ENCODE measurements at regions not wholly inside any gene's neighbourhood (a gene's known extent, or its start where the extent isn't known, plus 50 kb on each side); places are given as distances from the start of the nearest gene placed in this dataset.

DNA sequence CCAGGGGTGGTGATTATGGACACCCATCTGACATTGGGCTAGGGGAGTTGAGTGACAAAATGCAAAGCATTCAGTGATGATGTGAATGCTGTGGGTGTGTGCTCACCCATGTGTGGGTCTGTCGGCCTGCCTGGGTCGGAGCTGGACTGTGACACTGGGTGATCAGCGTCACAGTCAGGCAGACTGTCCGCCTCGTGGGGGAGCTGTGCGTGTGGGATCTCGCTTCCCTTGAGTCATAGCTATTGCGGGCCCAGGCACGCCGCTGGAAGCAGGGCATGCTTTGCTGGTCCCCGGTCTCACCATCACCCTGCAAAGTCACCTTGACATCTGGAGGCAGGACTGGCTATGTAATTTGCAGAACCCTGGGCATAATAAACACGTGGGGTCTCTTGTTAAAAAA is 156.9 kb upstream of the IGSF21 start:
- TF ChIP-seq ZNF398 (tag by site-specific recombination; IDR thresholded peaks at IDR 0.05): no peak
- TF ChIP-seq CTCF (tag by site-specific recombination; IDR thresholded peaks at IDR 0.05): no peak
- TF ChIP-seq, protein P1, sequence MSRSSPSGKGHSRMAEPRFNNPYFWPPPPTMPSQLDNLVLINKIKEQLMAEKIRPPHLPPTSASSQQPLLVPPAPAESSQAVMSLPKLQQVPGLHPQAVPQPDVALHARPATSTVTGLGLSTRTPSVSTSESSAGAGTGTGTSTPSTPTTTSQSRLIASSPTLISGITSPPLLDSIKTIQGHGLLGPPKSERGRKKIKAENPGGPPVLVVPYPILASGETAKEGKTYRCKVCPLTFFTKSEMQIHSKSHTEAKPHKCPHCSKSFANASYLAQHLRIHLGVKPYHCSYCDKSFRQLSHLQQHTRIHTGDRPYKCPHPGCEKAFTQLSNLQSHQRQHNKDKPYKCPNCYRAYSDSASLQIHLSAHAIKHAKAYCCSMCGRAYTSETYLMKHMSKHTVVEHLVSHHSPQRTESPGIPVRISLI (tag by site-specific recombination; IDR thresholded peaks at IDR 0.05): no peak
- TF ChIP-seq ZNF76 (tag by site-specific recombination; IDR thresholded peaks at IDR 0.05; ENCODE audit: borderline replicate concordance, low read depth): no peak
- no peak for TF ChIP-seq KLF1 (tag by site-specific recombination; IDR thresholded peaks at IDR 0.05)
- no peak for TF ChIP-seq ZNF248 (tag by site-specific recombination; IDR thresholded peaks at IDR 0.05)
- TF ChIP-seq ZNF146 (tag by site-specific recombination; IDR thresholded peaks at IDR 0.05): no peak
- TF ChIP-seq KLF8 (tag by site-specific recombination; IDR thresholded peaks at IDR 0.05): no peak
- TF ChIP-seq ZNF18 (tag by site-specific recombination; IDR thresholded peaks at IDR 0.05): no peak
- TF ChIP-seq ZNF121 (tag by site-specific recombination; IDR thresholded peaks at IDR 0.05): no peak
